ENCODE measurements at regions not wholly inside any gene's neighbourhood (a gene's known extent, or its start where the extent isn't known, plus 50 kb on each side); places are given as distances from the start of the nearest gene placed in this dataset.
A peak's percentile ranks its signal among the peaks of the same experiment; 100 is the strongest.
"Not testable (repeated sequence)": the region's sequence is repeated elsewhere in the genome, so short reads cannot be mapped to it uniquely, and the experiment has no call there.

GRCh38 chr21:35396655-35397054 is 347.6 kb upstream of the RUNX1 start:
- DNase-seq (ENCODE audit: low spot score) = no peak

GRCh38 chr21:35395728-35396127 is 346.6 kb upstream of the RUNX1 start:
- DNase-seq (ENCODE audit: low spot score) = peak; percentile 73

- DNase-seq (ENCODE audit: low spot score) = peak; percentile 38
Measured at GRCh38 chr21:35394634-35395369, 345.7 kb upstream of the RUNX1 start.

GRCh38 chr21:35394049-35394448 is 344.9 kb upstream of the RUNX1 start:
- DNase-seq (ENCODE audit: low spot score) = no peak

GRCh38 chr21:35390013-35390776 is 341.1 kb upstream of the RUNX1 start:
- DNase-seq (ENCODE audit: low spot score) = peak; percentile 86

GRCh38 chr21:35386491-35387079 is 337.5 kb upstream of the RUNX1 start:
- DNase-seq (ENCODE audit: low spot score) = no peak

- DNase-seq (ENCODE audit: low spot score) = no peak
Measured at GRCh38 chr21:35384375-35384774, 335.3 kb upstream of the RUNX1 start.

GRCh38 chr21:35382696-35383095 is 333.6 kb upstream of the RUNX1 start:
- no peak for DNase-seq (ENCODE audit: low spot score)

- DNase-seq (ENCODE audit: low spot score) = peak; percentile 25
Measured at GRCh38 chr21:35381743-35382310, 332.7 kb upstream of the RUNX1 start.

GRCh38 chr21:35380304-35380703 is 331.2 kb upstream of the RUNX1 start:
- DNase-seq (ENCODE audit: low spot score) = not testable (repeated sequence)

GRCh38 chr21:35378881-35379280 is 329.8 kb upstream of the RUNX1 start:
- DNase-seq (ENCODE audit: low spot score) = no peak

GRCh38 chr21:35377505-35378090 is 328.5 kb upstream of the RUNX1 start:
- peak; percentile 50 for DNase-seq (ENCODE audit: low spot score)

GRCh38 chr21:35376406-35377135 is 327.5 kb upstream of the RUNX1 start:
- no peak for DNase-seq (ENCODE audit: low spot score)

GRCh38 chr21:35375115-35375514 is 326.0 kb upstream of the RUNX1 start:
- DNase-seq (ENCODE audit: low spot score) = peak; percentile 88

GRCh38 chr21:35373998-35374397 is 324.9 kb upstream of the RUNX1 start:
- DNase-seq (ENCODE audit: low spot score) = no peak

- no peak for DNase-seq (ENCODE audit: low spot score)
Measured at GRCh38 chr21:35372201-35372600, 323.1 kb upstream of the RUNX1 start.

- DNase-seq (ENCODE audit: low spot score) = no peak
Measured at GRCh38 chr21:35370671-35371070, 321.6 kb upstream of the RUNX1 start.

GRCh38 chr21:35370071-35370470 is 321.0 kb upstream of the RUNX1 start:
- DNase-seq (ENCODE audit: low spot score) = no peak

- peak; percentile 37 for DNase-seq (ENCODE audit: low spot score)
Measured at GRCh38 chr21:35368326-35368725, 319.2 kb upstream of the RUNX1 start.

GRCh38 chr21:35367553-35367952 is 318.5 kb upstream of the RUNX1 start:
- no peak for DNase-seq (ENCODE audit: low spot score)

- DNase-seq (ENCODE audit: low spot score) = no peak
Measured at GRCh38 chr21:35366394-35367080, 317.4 kb upstream of the RUNX1 start.

Measured in kidney tubule cell (primary cell).